NCI-H2171 treated with DMSO at 0.1 percent for 48 hours (cell line): ENCODE measurements at regions not wholly inside any gene's neighbourhood (a gene's known extent, or its start where the extent isn't known, plus 50 kb on each side); places are given as distances from the start of the nearest gene placed in this dataset.
"Not testable (repeated sequence)": the region's sequence is repeated elsewhere in the genome, so short reads cannot be mapped to it uniquely, and the experiment has no call there.

Experiments
- DNase-seq: peaks from one replicate; lab custom pipeline; 2025; lab: John Stamatoyannopoulos, UW

DNA sequence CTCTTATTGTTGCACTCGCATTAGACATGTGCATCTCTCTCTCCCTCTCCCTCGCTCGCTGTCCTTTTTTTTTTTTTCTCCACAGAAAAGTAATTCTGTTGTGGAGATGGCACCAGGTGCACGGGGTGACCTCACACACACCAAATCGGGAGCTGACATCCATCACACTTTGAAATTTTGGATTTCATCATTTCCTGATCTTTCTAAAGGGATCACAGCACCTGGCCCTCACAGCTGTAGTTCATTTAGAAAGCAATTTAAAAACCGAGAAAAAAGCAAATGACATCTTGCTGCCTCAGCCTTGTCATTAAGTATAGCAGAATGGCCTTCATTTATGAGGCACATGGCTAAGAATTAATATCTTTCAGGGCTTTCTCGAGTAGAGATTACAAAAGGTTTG, 717.2 kb downstream of the RNF144A start:
- DNase-seq = peak; percentile 91

DNA sequence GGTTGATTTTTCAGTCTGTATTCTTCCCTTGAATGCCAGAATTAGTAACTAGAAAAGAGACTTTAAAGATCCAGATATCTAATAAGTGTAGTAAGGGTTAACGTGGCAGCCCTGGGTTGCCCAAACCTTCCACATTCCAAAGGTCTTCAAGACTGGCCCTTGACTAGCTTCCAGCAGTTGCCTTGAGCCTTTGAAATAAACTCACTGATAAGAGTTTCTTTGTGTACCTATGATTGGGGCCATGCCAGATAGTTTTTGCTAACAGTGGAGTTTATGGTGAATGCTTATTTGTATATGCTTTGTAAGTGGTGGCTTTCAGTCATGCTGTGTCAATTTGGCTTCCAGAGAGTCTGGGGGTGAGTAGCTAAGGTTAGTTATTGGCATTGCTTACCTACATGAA, 722.3 kb downstream of the RNF144A start:
- no peak for DNase-seq

DNA sequence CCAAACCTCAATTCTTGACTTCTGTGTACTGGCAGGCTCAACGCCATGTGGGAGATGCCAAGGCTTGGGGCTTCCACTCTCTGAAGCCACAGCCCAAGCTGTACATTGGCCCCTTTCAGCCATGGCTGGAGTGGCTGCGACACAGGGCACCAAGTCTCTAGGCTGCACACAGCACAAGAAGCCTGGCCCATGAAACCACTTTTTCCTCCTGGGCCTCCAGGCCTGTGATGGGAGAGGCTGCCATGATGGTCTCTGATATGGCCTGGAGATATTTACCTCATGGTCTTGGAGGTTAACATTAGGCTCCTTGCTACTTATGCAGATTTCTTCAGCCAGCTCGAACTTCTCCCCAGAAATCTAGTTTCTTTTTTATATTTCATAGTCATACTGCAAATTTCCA, 724.1 kb downstream of the RNF144A start:
- not testable (repeated sequence) for DNase-seq

DNA sequence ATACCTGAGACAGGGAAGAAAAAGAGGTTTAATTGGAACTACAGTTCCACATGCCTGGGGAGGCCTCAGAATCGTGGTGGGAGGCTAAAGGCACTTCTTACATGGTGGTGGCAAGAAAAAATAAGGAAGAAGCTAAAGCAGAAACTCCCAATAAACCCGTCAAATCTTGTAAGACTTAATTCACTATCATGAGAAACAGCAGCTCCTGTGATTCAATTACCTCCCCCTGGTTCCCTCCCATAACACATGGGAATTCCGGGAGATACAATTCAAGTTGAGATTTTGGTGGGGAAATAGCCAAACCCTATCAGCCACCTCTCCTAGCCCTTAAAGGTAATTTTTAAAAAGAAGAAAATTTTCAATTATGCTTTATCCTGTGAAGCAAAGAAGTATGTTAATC, 728.8 kb downstream of the RNF144A start:
- no peak for DNase-seq

GRCh38 chr2:7646661-7647060, 729.4 kb downstream of the RNF144A start:
- no peak for DNase-seq

- DNase-seq = no peak
These were observed 731.1 kb downstream of the RNF144A start for GRCh38 chr2:7648221-7648795.

- no peak for DNase-seq
These were observed 732.4 kb downstream of the RNF144A start for GRCh38 chr2:7649461-7650228.

GRCh38 chr2:7653617-7654016, 736.4 kb downstream of the RNF144A start:
- no peak for DNase-seq

DNA sequence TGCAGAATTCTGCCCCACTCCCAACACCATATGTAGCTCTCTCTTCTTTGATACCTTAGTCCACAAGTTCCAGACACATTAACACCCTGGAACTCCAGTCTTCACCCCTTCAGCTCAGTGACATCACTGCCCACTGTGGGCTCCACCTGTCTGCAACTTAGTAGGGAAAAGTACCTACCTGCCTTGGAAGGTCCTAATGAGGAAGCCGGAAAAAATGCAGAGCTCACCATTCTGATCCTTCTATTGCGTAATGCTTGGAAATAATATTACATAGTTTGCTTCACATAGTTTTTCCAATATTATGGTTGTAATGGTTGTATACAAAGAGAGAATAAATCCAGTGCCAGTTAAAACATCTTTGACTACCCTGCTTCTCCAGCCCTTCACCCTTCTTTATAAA, 738.4 kb downstream of the RNF144A start:
- DNase-seq = no peak

GRCh38 chr2:7657526-7657925, 740.3 kb downstream of the RNF144A start:
- DNase-seq = peak; percentile 11

- DNase-seq = no peak
These were observed 741.3 kb downstream of the RNF144A start for GRCh38 chr2:7658486-7658885.

DNA sequence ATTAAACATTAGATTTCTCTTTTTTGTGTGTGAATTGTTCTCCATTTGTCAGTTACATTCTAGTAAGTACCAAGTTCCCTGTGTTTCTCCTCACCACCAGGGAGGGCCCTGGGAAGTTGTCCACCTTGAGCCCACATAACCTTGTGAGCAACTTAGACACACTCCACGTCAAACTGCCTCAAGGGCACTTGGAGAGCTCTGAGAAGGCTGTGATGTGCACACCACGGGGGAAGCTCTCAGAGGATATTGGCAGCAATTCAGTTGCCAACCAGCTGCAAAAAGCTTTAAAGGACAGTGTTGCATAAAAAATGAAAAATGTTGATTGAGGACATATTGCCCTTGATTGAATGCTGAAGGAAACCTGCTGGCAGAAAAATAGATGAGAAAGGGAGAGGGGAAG, 743.6 kb downstream of the RNF144A start:
- no peak for DNase-seq

DNA sequence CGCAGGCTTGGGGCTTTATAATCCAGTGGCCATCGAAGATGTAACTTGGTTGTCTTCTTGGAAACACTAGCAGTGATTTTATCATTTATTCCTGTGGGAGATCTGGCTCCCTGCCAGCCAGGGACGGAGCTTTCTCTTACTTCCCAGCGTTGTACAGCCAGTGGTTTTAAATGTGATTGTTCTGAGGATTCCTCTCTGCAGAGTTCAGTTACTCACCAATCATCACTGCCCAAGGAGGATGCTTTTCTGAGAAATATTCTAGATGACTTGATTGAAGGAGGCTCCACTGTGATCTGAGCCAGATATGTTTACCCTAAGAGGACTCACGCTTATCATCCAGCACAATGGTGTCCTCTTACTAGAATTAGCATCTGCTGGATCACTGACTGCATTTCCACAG, 744.3 kb downstream of the RNF144A start:
- DNase-seq = peak; percentile 41

DNA sequence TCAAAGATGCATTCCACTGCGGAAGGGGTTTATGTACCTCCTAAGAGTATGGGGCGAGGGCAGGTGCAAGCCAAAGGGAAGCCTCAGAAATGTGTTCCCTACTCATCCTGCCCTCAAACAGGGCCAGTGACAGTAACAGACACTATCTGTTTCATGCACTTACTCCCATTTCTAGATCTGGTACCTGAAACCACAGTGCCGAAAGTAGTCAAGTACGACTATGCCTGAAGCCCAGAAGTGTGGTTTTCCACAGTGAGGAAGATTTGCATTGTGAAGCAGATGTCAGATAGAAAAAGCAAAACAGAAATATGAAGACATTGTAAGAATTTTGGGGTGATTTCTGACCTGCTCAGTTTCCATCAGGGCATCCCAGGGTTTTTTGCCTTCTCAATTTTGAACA, 748.7 kb downstream of the RNF144A start:
- peak; percentile 30 for DNase-seq

DNA sequence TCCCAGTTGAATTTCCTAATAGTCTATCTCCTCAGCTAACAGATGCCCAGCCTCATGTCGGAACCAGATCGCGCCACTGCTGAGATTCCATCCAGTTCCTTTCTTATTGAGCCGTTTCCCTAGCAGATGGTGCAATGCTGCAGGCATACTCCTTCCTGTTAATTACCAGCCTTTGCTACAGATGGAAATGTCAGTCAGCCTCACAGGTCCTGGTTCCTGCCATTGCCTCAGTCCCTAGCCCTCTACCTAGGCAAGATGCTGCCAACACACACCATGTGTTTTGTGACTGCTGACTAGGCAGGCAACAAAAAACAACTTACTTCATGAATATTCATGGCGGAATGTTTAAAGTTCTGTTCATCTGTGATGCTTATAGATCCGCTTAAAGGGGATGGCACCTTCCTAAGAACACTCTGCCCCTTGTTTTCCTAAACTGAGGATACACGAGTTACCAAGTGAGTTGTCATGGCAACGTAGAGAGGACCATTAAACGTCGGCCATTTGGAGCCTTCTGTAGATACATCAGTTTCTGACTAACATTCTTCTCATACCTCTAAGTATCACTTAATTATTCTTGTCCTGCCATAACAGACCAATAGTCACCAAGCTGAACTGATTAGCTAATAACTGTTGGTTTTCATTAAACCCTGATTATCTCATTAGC, 749.5 kb downstream of the RNF144A start:
- peak; percentile 98 for DNase-seq

DNA sequence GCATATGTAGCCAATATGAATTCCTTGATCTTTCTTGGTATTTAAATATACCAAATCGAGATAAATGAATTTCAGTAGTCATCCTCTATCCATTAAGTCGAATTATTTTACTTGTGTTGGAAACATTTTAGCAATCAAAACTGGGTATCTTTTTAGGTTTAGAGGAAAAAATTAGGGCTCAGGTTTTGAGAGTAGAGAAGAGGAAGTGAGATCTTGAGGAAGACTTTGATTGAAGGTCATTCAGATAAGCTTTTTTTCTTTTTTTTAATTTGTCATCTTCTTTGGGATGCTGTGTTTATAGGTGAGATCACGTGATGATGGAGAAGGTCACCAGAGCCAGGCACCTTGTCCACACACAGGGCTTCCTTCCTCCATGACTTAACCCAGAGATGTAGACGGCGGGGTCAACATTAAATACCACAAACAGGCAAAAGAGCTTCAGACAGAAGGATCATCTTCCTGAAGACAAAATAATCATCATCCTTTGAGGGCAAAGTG, 750.1 kb downstream of the RNF144A start:
- DNase-seq = no peak

DNA sequence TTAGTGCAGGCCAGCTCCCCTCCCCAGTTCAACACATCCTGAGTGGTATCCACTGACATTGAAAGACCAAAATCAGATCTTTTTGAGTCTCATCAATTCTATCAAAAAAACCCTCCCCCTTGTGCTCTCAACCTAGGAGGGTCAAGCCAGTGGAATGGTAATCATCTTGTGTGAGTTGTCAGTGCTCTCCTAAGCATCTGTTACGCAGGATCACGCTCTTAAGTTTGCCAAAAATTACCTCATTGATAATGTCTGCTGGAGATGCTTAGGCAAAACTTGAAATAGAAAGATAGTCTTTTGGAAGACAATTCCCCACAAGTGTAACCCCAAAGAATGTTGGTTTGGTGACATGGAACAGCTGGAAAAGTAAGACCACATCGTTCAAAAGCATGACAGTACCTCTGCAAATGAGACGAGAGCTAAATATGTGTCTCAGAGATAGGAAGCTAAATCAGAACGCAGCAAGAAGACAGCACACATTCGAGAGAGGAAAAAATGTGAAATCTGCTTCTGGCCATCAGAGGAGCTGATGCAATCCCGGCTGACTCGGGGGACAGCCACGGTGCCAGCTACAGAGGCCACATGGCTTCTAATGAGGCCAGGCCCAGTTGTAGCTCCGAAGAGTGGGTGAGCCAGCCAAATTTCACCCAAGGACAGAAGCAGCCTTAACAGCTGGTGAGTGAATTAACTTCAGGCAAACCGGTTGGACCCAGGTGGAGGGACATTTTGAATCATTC, 753.9 kb downstream of the RNF144A start:
- peak; percentile 23 for DNase-seq

DNA sequence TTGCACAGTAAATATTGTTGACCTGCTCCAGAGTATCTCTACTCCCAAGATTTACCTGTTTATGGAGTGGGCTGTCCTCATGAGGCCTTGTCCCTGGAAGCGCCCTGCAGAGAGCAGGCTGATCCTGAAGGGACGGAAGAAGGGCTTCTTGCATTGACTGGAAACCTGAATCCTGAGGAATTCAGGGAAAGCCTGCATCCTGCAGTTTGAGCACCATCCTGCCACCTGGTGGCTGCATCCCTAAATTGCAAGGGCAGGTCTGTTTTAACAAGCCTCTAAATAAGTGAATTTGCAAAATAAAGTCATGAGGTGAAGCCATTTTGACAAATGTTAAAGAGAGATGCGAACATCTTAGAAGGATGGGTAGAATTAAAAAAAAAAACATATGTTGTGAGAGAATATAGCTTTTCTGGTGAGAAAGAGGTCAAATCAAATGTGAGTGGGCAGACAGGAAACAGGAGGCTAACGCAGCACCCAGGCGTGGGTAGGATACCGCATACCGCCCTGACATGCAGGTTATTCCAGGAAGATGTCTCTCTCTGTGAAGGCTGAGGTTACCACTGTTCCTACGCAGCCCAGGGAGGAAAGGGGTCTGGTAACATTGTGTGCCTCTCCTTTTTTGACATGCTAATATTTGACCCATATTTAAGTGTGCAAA, 754.9 kb downstream of the RNF144A start:
- DNase-seq = peak; percentile 19

DNA sequence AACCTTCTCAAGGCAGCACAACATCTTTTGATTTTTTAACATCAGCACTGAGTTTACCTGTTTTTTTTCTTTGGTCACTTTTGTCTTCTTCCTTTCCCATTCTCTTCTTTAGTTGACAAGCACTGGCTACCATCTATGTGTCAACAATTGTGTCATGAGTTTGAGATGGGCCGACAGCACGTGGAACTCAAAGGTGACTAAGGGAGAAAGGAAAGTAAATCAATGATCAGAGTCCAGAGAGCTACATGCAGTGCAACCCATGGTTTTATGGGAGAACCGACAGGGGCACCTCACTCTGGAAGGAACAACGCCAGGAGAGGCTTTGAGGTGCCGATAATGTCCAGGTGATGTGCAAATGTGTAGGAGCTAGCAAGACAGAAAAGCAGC, 755.5 kb downstream of the RNF144A start:
- no peak for DNase-seq

DNA sequence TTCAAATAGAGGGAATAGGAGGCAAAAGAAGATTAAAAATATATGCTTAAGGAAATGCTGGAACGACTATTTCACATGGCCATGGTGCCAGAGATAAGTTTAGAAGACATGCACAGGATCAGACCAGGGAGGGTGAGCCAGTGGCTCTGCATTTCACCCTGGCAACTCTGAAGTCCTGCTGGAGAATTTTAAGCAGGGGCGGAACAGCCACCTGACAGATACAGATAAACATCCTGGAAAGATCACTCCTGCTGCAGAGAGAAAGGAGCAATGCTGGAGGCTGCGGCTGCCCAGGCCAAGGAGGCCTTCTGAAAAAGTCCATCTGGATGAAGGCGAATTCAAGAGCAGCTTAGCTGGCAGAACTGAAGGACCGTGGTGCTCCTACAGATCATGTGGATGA, 755.9 kb downstream of the RNF144A start:
- no peak for DNase-seq

DNA sequence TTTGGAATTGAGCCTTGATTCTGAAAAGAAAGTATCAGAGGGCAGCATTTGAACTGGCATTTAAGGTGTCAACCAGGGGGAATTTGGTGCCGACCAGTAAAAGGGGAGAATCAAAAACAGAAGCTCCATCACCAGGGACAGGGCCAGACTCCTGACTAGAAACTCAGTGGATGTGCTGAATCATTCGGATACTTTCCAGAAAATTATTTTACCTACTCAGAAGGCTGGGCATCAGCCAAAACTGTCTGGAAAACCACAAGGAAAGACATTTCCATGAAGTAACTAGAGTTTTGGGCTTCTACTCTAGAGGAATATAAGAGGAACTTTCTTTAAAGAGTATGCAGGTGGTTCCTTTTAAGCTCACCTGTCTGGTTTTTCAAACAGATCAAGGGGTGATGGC, 756.6 kb downstream of the RNF144A start:
- DNase-seq = no peak

DNA sequence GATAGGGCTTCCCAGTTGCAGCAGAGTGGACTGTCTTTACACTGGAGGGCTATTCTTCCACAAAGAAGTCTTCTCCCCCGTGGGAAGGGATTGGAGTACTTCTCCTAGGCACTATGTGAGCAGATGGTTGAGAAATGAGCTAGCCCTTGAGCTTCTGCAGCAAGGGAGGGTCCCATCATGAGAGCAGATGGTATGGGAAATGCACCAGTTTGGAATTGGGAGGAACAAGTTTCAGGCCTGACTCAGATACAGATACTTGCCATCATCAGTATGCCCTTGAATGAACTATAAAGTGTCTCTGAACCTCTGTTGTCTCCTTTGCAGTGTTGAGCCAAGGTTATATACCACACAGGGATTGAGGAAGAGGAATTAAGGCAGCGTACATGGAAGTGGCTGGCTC, 757.4 kb downstream of the RNF144A start:
- DNase-seq = peak; percentile 70
